LoVo (cell line): ENCODE measurements at regions not wholly inside any gene's neighbourhood (a gene's known extent, or its start where the extent isn't known, plus 50 kb on each side); places are given as distances from the start of the nearest gene placed in this dataset.
"Not testable (repeated sequence)": the region's sequence is repeated elsewhere in the genome, so short reads cannot be mapped to it uniquely, and the experiment has no call there.

ENCODE experiments used
- DNase-seq: peaks from one replicate; pipeline ENCODE4 v3.0.0-alpha.2; 2016; ENCODE audit warnings: low spot score

- no peak for DNase-seq
Measured at GRCh38 chr22:22977479-22978200, 90.0 kb downstream of the IGLL5 start.

GRCh38 chr22:22978637-22979036 lies 91.0 kb downstream of the IGLL5 start:
- no peak for DNase-seq

- DNase-seq = no peak
Measured at GRCh38 chr22:22979121-22979724, 91.1 kb upstream of the GNAZ start.

GRCh38 chr22:22979954-22980353 lies 90.4 kb upstream of the GNAZ start:
- DNase-seq = no peak

- DNase-seq = no peak
Measured at GRCh38 chr22:22981670-22982571, 88.4 kb upstream of the GNAZ start.

- no peak for DNase-seq
Measured at GRCh38 chr22:22982616-22983015, 87.7 kb upstream of the GNAZ start.

GRCh38 chr22:22983123-22983522 lies 87.2 kb upstream of the GNAZ start:
- DNase-seq = no peak

- DNase-seq = no peak
Measured at GRCh38 chr22:22983816-22984215, 86.5 kb upstream of the GNAZ start.

GRCh38 chr22:22984967-22985366 lies 85.4 kb upstream of the GNAZ start:
- no peak for DNase-seq

- DNase-seq = no peak
Measured at GRCh38 chr22:22986008-22986407, 84.3 kb upstream of the GNAZ start.

- DNase-seq = no peak
Measured at GRCh38 chr22:22986640-22987039, 83.7 kb upstream of the GNAZ start.

- DNase-seq = no peak
Measured at GRCh38 chr22:22988150-22988549, 82.2 kb upstream of the GNAZ start.

GRCh38 chr22:22988785-22989184 lies 81.5 kb upstream of the GNAZ start:
- no peak for DNase-seq

GRCh38 chr22:22989856-22990255 lies 80.5 kb upstream of the GNAZ start:
- DNase-seq = no peak

- DNase-seq = not testable (repeated sequence)
Measured at GRCh38 chr22:22990711-22991505, 79.4 kb upstream of the GNAZ start.

- DNase-seq = no peak
Measured at GRCh38 chr22:22992474-22992873, 77.8 kb upstream of the GNAZ start.

- DNase-seq = no peak
Measured at GRCh38 chr22:22993184-22993583, 77.1 kb upstream of the GNAZ start.

GRCh38 chr22:22995166-22995565 lies 75.2 kb upstream of the GNAZ start:
- no peak for DNase-seq

- DNase-seq = no peak
Measured at GRCh38 chr22:22996511-22997261, 73.6 kb upstream of the GNAZ start.

- no peak for DNase-seq
Measured at GRCh38 chr22:22997262-22997898, 72.9 kb upstream of the GNAZ start.

GRCh38 chr22:22997988-22998387 lies 72.3 kb upstream of the GNAZ start:
- DNase-seq = no peak
